Caco-2 (cell line): ENCODE measurements at regions not wholly inside any gene's neighbourhood (a gene's known extent, or its start where the extent isn't known, plus 50 kb on each side); places are given as distances from the start of the nearest gene placed in this dataset.

Experiments
- BruUV-seq: library from RNA; stranded (reverse); fragments of 400-500 nt; replicated peaks from 2 replicates; lab custom pipeline; 2021; lab: Mats Ljungman, UMichigan
- CTCF ChIA-PET: fragments of 300-600 bp; sonication (Branson Sonifier 250); formaldehyde crosslinking; loops from one replicate; lab custom pipeline; 2022; ENCODE audit warnings: antibody characterized with exemption; lab: Charles Lee
- POLR2A ChIA-PET: fragments of 300-600 bp; sonication (Branson Sonifier 250); formaldehyde crosslinking; loops from one replicate; lab custom pipeline; 2022; ENCODE audit warnings: antibody characterized with exemption; lab: Charles Lee
- DNase-seq, 2 experiments: peaks; one replicate each; pipeline versions ENCODE4 v3.0.0 to v3.0.0-alpha.2; 2020 to 2022
- H3K27me3 ChIP-seq: replicated peaks from 2 replicates; pipeline ENCODE4 v1.6.0; 2011; ENCODE audit warnings: low read length; ENCODE audit not compliant: control insufficient read depth, insufficient read depth
- H3K36me3 ChIP-seq: 2 replicates; pipeline ENCODE4 v1.5.1; 2011; ENCODE audit warnings: low read length; ENCODE audit not compliant: control insufficient read depth, insufficient read depth
- H3K4me1 ChIP-seq: fragments of 250-450 bp; sonication (Bioruptor Pico); 2 replicates; pipeline ENCODE4 v1.5.1; 2020; ENCODE audit warnings: mild to moderate bottlenecking
- H3K4me3 ChIP-seq: 2 replicates; pipeline ENCODE4 v1.5.1; 2011; ENCODE audit warnings: low read depth, mild to moderate bottlenecking, control low read depth, low read length
- H3K9me3 ChIP-seq: fragments of 250-450 bp; sonication (Bioruptor Pico); 2 replicates; pipeline ENCODE4 v1.5.1; 2020; ENCODE audit warnings: mild to moderate bottlenecking, moderate library complexity
- H3K27ac Mint-ChIP-seq: one replicate; pipeline ENCODE4 v1.8.0; 2022; ENCODE audit warnings: mixed read lengths; ENCODE audit not compliant: unreplicated experiment
- H3K27me3 Mint-ChIP-seq: one replicate; pipeline ENCODE4 v1.8.0; 2022; ENCODE audit warnings: mixed read lengths; ENCODE audit not compliant: insufficient read depth, unreplicated experiment
- H3K36me3 Mint-ChIP-seq: one replicate; pipeline ENCODE4 v1.8.0; 2022; ENCODE audit warnings: mild to moderate bottlenecking, mixed read lengths; ENCODE audit not compliant: insufficient read depth, unreplicated experiment
- H3K4me1 Mint-ChIP-seq: one replicate; pipeline ENCODE4 v1.8.0; 2022; ENCODE audit warnings: low read depth, mixed read lengths; ENCODE audit not compliant: unreplicated experiment
- H3K4me3 Mint-ChIP-seq: one replicate; pipeline ENCODE4 v1.8.0; 2022; ENCODE audit warnings: mild to moderate bottlenecking, moderate library complexity, mixed read lengths; ENCODE audit not compliant: unreplicated experiment
- H3K9me3 Mint-ChIP-seq: one replicate; pipeline ENCODE4 v1.8.0; 2022; ENCODE audit warnings: mixed read lengths; ENCODE audit not compliant: unreplicated experiment
- CTCF ChIP-seq, 2 experiments: fragments of 200-600 bp in 1 of 2; IDR thresholded peaks; 1 replicate in 1 of 2; 2 replicates in 1 of 2; pipeline versions ENCODE4 v1.5.1 to v1.8.0; 2011 to 2022; ENCODE audit warnings: antibody characterized with exemption in 1 of 2, control low read depth in 1 of 2, inconsistent platforms in 1 of 2, low read depth in 1 of 2, low read length in 1 of 2, mild to moderate bottlenecking in 1 of 2, moderate library complexity in 1 of 2; ENCODE audit not compliant: insufficient read depth in 1 of 2, severe bottlenecking in 1 of 2, unreplicated experiment in 1 of 2
- intact Hi-C: fragments of 100-400 bp; cut with micrococcal nuclease; formaldehyde crosslinking; loops from one replicate; pipeline ENCODE4 v1.10.0; 2022; ENCODE audit not compliant: unreplicated experiment

GRCh38 chr7:138196971-138197896 is 121.0 kb downstream of the AKR1D1 start:
- H3K36me3 Mint-ChIP-seq = peaks cover under 1% of the 10 kb centered on the region
- H3K4me3 Mint-ChIP-seq = no peak overlapping the region
- peaks cover 35% of the 10 kb centered on the region for H3K9me3 Mint-ChIP-seq
- Histone ChIP-seq H3K9me3 (peaks cover 51% of the 10 kb centered on the region), H3K27me3 (no peaks in the 10 kb centered on the region), H3K4me3 (no peak overlapping the region), H3K36me3 (no peaks in the 10 kb centered on the region), H3K4me1 (peaks cover 21% of the 10 kb centered on the region)
- no peaks in the 10 kb centered on the region for H3K27me3 Mint-ChIP-seq
- CTCF ChIA-PET = no interaction called here
- DNase-seq = no peak
- H3K27ac Mint-ChIP-seq = peak overlapping the region; percentile 39
- peaks cover 23% of the 10 kb centered on the region for H3K4me1 Mint-ChIP-seq
- BruUV-seq = no TSS peak
- POLR2A ChIA-PET = no interaction called here
- TF ChIP-seq CTCF (IDR thresholded peaks at IDR 0.05; ENCODE audit: insufficient read depth in 1 of 2, low read depth in 1 of 2, low read length in 1 of 2, severe bottlenecking in 1 of 2, unreplicated experiment in 1 of 2) = no peak
- intact Hi-C loops = no loop called here

DNA sequence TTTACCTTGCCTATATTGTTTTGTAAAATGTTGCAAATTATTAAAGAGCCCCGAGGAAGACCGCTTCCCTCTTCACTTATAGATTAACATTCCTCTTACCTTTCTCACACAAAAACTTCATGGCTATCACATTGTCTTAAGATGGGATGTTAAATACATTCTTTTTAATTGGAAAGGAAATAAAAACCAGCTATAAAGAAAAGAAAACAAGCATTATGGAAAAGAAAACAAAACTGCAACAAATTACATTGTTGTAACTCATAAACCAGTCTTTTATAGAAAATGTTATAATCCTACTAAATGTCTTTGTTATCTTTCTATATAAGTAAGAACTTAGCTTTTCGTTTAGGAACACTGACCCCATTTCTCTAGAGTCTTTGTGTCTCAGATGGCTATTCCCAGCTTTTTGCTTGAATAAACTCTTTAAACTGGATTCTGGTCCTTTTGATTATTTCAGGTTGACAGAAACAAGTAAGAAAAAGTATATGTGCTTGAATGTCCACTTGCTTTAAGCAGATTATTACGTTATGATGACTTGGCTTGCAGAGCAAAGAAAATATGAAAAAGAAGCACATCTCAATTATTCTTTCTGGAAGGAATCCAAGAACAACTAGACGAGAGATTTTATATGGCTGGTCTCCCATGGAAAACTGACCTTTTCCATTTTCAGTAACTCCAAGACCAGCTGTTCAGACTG is 128.2 kb downstream of the AKR1D1 start:
- no peaks in the 10 kb centered on the region for H3K36me3 Mint-ChIP-seq
- TF ChIP-seq CTCF (IDR thresholded peaks at IDR 0.05; ENCODE audit: insufficient read depth in 1 of 2, low read depth in 1 of 2, low read length in 1 of 2, severe bottlenecking in 1 of 2, unreplicated experiment in 1 of 2) = no peak
- no peaks in the 10 kb centered on the region; the same call in 1 of the 2 replicates for H3K36me3 ChIP-seq
- no peaks in the 10 kb centered on the region for H3K27me3 Mint-ChIP-seq
- peaks cover 19% of the 10 kb centered on the region for H3K9me3 Mint-ChIP-seq
- H3K4me1 Mint-ChIP-seq = no peaks in the 10 kb centered on the region
- ChIA-PET POLR2A (no interaction called here), CTCF (no interaction called here)
- BruUV-seq = no TSS peak
- H3K4me3 Mint-ChIP-seq = no peak overlapping the region
- no peak overlapping the region for H3K4me3 ChIP-seq
- DNase-seq = no peak
- H3K9me3 ChIP-seq = no peaks in the 10 kb centered on the region
- no peaks in the 10 kb centered on the region for H3K27me3 ChIP-seq
- no peak overlapping the region for H3K27ac Mint-ChIP-seq
- H3K4me1 ChIP-seq = no peaks in the 10 kb centered on the region
- intact Hi-C loops = no loop called here

- CTCF ChIA-PET = no interaction called here
- H3K27ac Mint-ChIP-seq = no peak overlapping the region
- no peaks in the 10 kb centered on the region for H3K36me3 Mint-ChIP-seq
- H3K9me3 ChIP-seq = no peaks in the 10 kb centered on the region
- no peak for DNase-seq
- intact Hi-C loops = no loop called here
- H3K9me3 Mint-ChIP-seq = peaks cover 19% of the 10 kb centered on the region
- no peaks in the 10 kb centered on the region for H3K4me1 Mint-ChIP-seq
- POLR2A ChIA-PET = no interaction called here
- no TSS peak for BruUV-seq
- no peaks in the 10 kb centered on the region for H3K27me3 ChIP-seq
- H3K4me1 ChIP-seq = no peaks in the 10 kb centered on the region
- H3K4me3 Mint-ChIP-seq = no peak overlapping the region
- no peaks in the 10 kb centered on the region; the same call in 1 of the 2 replicates for H3K36me3 ChIP-seq
- no peak overlapping the region for H3K4me3 ChIP-seq
- TF ChIP-seq CTCF (IDR thresholded peaks at IDR 0.05; ENCODE audit: insufficient read depth in 1 of 2, low read depth in 1 of 2, low read length in 1 of 2, severe bottlenecking in 1 of 2, unreplicated experiment in 1 of 2) = no peak
- H3K27me3 Mint-ChIP-seq = no peaks in the 10 kb centered on the region
Measured at GRCh38 chr7:138204982-138205298, 128.7 kb downstream of the AKR1D1 start.
